Osteoblast (primary cell): ENCODE measurements at regions not wholly inside any gene's neighbourhood (a gene's known extent, or its start where the extent isn't known, plus 50 kb on each side); places are given as distances from the start of the nearest gene placed in this dataset.

Experiments used
- DNase-seq: peaks from one replicate; pipeline ENCODE4 v3.0.0; 2011; ENCODE audit warnings: low spot score, mixed read lengths; ENCODE audit not compliant: insufficient read length; ENCODE audit errors: missing footprints
- H2AFZ ChIP-seq: 2 replicates; pipeline ENCODE4 v1.6.0; 2011; ENCODE audit warnings: mild to moderate bottlenecking, low read length
- H3K27ac ChIP-seq: 2 replicates; pipeline ENCODE4 v1.5.1; 2011; ENCODE audit warnings: mild to moderate bottlenecking, low read depth, low read length, moderate library complexity
- H3K27me3 ChIP-seq: 2 replicates; pipeline ENCODE4 v1.6.0; 2012; ENCODE audit warnings: mild to moderate bottlenecking, control low read depth, inconsistent platforms, low read length, moderate library complexity; ENCODE audit not compliant: insufficient read depth
- H3K36me3 ChIP-seq: 2 replicates; pipeline ENCODE4 v1.5.1; 2011; ENCODE audit warnings: mild to moderate bottlenecking, low read length, control low read depth, moderate library complexity; ENCODE audit not compliant: insufficient read depth
- H3K4me1 ChIP-seq: 2 replicates; pipeline ENCODE4 v1.5.1; 2011; ENCODE audit warnings: mild to moderate bottlenecking, low read length, control low read depth, moderate library complexity; ENCODE audit not compliant: insufficient read depth
- H3K4me2 ChIP-seq: 2 replicates; pipeline ENCODE4 v1.6.0; 2011; ENCODE audit warnings: mild to moderate bottlenecking, low read length; ENCODE audit not compliant: insufficient read depth
- H3K4me3 ChIP-seq: fragments of 200-600 bp; sonication (generic); 3 replicates; pipeline ENCODE4 v1.5.1; 2012; ENCODE audit warnings: mild to moderate bottlenecking, low read length, inconsistent platforms; ENCODE audit not compliant: insufficient read depth
- H3K79me2 ChIP-seq: 2 replicates; pipeline ENCODE4 v1.6.0; 2012; ENCODE audit warnings: mild to moderate bottlenecking, low read length, control low read depth, inconsistent platforms; ENCODE audit not compliant: insufficient read depth
- H3K9me3 ChIP-seq: 2 replicates; pipeline ENCODE4 v1.5.1; 2011; ENCODE audit warnings: low read depth, low read length, control low read depth
- H4K20me1 ChIP-seq: 2 replicates; pipeline ENCODE4 v1.6.0; 2012; ENCODE audit warnings: mild to moderate bottlenecking, low read length, control low read depth; ENCODE audit not compliant: insufficient read depth
- TF ChIP-seq, protein P1 (sequence below): IDR thresholded peaks from 2 replicates; pipeline ENCODE4 v1.5.1; 2011; ENCODE audit warnings: mild to moderate bottlenecking, low read depth, low read length, moderate library complexity; ENCODE audit errors: extremely low read depth

DNA sequence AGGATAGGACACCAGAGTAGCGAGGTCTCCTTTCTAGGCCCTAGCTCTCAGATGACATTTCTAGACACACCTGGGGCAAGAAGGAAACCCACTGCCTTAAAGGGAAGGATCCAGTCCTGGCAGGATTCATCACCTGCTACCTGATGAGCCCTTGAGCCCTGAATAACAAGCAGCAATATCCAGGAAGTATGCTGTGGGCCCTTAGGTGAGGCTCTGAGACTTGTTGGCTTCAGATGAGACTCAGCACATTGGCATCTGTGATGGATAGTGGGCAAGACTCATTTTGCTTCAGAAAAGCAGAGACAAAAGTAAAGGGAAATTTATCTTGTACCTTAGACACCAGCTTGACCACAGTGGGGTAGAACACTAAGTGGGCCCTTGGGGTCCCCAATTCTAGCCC, 238.4 kb upstream of the MEOX2 start:
- H2AFZ ChIP-seq, result no peak overlapping the region

DNA sequence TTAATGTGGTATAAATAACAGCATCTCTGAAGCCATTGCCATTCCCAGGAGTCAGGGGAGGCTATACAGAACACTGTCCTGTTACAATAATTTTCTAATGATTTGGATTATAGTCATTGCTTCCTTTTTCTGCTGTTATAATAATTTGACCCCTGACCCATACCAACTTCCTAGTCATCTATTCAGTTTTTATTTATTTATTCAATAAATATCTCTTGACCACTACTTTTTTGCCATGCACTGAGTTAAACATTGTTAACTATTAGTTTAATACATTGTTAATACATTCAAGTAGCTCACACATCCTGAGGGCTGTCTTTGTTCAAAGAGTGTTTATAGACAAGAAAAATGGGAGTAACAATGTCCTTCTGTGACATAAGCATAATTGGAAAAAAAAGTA, 235.5 kb upstream of the MEOX2 start:
- Histone ChIP-seq H3K4me3 (no peak overlapping the region), H3K27ac (no peak overlapping the region), H3K4me1 (peaks cover 23% of the 10 kb centered on the region), H3K4me2 (no peak overlapping the region), H2AFZ (no peak overlapping the region), H3K79me2 (no peaks in the 10 kb centered on the region), H4K20me1 (no peaks in the 10 kb centered on the region), H3K9me3 (no peaks in the 10 kb centered on the region), H3K36me3 (no peaks in the 10 kb centered on the region), H3K27me3 (no peaks in the 10 kb centered on the region)
- TF ChIP-seq, protein P1, sequence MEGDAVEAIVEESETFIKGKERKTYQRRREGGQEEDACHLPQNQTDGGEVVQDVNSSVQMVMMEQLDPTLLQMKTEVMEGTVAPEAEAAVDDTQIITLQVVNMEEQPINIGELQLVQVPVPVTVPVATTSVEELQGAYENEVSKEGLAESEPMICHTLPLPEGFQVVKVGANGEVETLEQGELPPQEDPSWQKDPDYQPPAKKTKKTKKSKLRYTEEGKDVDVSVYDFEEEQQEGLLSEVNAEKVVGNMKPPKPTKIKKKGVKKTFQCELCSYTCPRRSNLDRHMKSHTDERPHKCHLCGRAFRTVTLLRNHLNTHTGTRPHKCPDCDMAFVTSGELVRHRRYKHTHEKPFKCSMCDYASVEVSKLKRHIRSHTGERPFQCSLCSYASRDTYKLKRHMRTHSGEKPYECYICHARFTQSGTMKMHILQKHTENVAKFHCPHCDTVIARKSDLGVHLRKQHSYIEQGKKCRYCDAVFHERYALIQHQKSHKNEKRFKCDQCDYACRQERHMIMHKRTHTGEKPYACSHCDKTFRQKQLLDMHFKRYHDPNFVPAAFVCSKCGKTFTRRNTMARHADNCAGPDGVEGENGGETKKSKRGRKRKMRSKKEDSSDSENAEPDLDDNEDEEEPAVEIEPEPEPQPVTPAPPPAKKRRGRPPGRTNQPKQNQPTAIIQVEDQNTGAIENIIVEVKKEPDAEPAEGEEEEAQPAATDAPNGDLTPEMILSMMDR, result no peak
- no peak for DNase-seq

More for the DNA sequence above, 238.4 kb upstream of the MEOX2 start:
- Histone ChIP-seq H3K4me2 (no peak overlapping the region), H3K4me3 (no peak overlapping the region), H3K27me3 (no peaks in the 10 kb centered on the region), H4K20me1 (no peaks in the 10 kb centered on the region), H3K9me3 (no peaks in the 10 kb centered on the region), H3K79me2 (no peaks in the 10 kb centered on the region), H3K36me3 (no peaks in the 10 kb centered on the region), H3K4me1 (peaks cover 14% of the 10 kb centered on the region), H3K27ac (no peak overlapping the region)
- TF ChIP-seq, protein P1, result no peak
- DNase-seq, result no peak

DNA sequence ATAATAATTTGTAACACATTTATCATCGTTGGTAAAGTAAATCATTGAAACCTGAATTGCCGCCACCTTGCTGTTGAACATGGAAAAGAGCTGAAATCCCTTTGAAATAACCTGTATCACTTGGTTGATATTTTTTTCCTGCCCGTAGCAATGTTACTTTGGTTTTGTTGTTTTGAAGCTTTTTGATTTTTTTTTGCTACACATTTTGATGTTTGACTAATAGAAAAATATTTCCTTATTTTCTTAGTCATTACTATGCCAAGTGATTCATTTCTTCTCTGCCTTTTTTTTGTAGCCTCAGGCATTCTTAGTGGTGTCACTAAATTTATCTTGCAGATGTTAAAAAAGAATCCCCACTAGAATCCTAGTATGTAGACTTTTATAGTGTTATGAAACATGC, 235.1 kb upstream of the MEOX2 start:
- TF ChIP-seq, protein P1, result no peak
- Histone ChIP-seq H3K27ac (peak overlapping the region; percentile 53), H3K79me2 (no peaks in the 10 kb centered on the region), H3K36me3 (no peaks in the 10 kb centered on the region), H2AFZ (no peak overlapping the region), H3K4me2 (peak overlapping the region; percentile 84), H4K20me1 (no peaks in the 10 kb centered on the region), H3K4me3 (peak overlapping the region; percentile 53), H3K9me3 (no peaks in the 10 kb centered on the region), H3K27me3 (no peaks in the 10 kb centered on the region), H3K4me1 (peaks cover 27% of the 10 kb centered on the region)
- DNase-seq, result peak; percentile 76

DNA sequence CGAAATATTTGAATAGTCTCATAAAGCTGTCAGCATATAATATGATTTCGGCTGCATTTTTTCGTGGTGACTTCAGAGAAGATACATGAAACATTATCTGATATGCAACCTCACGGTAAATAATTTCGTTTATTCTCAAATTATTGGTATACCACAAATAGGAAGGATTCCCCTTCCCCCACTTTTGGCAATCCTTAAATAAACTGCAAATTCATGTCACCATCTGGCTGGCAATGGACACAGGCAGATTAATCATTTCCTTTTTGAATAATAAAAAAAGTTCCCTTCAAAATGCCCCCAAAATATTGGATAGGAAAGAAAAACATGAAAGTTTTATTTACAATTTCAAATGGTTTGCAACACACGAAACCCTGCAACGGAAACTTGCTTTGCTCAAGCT, 234.5 kb upstream of the MEOX2 start:
- H3K27ac ChIP-seq, result no peak overlapping the region
- no peaks in the 10 kb centered on the region for H4K20me1 ChIP-seq
- no peak overlapping the region for H3K4me3 ChIP-seq
- peaks cover 33% of the 10 kb centered on the region for H3K4me1 ChIP-seq
- H2AFZ ChIP-seq, result no peak overlapping the region
- H3K79me2 ChIP-seq, result no peaks in the 10 kb centered on the region
- H3K9me3 ChIP-seq, result no peaks in the 10 kb centered on the region
- TF ChIP-seq, protein P1, result no peak
- no peaks in the 10 kb centered on the region for H3K27me3 ChIP-seq
- H3K4me2 ChIP-seq, result peak overlapping the region; percentile 84
- DNase-seq, result no peak
- no peaks in the 10 kb centered on the region for H3K36me3 ChIP-seq
